ENCODE measurements at regions not wholly inside any gene's neighbourhood (a gene's known extent, or its start where the extent isn't known, plus 50 kb on each side); places are given as distances from the start of the nearest gene placed in this dataset.
"Not testable (repeated sequence)": the region's sequence is repeated elsewhere in the genome, so short reads cannot be mapped to it uniquely, and the experiment has no call there.

DNA sequence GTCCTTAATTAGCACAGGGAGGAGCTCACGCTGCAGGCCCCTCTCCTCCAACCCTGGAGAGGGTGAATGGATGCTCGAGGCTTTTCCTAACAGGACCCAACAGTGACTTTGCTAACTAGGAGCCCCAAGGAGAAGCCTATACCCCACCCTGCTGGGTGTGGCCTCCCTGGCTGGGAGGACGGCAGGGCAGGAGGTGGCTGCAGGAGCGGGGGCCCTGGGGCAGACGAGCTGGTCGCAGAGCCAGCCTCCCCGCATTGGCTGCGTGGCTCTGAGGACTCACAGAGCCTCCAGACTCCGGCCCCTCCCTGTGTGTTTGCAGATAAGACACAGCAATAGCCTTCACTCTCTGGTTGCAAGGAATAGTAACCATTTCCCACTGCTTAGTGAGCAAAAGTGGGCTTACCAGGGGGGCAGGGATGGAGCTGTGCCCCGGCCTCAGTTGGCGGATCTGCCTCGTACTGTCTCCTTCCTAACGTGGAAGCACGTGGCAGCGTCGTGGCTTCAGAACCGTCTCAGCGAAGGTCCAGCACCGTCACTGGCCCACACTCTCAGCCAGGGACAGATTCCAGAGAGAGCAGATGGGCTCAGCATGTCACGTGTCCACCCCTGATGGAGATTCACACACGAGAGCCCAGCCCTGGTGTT lies 1087.5 kb downstream of the BRD1 start:
- no peak for DNase-seq

DNA sequence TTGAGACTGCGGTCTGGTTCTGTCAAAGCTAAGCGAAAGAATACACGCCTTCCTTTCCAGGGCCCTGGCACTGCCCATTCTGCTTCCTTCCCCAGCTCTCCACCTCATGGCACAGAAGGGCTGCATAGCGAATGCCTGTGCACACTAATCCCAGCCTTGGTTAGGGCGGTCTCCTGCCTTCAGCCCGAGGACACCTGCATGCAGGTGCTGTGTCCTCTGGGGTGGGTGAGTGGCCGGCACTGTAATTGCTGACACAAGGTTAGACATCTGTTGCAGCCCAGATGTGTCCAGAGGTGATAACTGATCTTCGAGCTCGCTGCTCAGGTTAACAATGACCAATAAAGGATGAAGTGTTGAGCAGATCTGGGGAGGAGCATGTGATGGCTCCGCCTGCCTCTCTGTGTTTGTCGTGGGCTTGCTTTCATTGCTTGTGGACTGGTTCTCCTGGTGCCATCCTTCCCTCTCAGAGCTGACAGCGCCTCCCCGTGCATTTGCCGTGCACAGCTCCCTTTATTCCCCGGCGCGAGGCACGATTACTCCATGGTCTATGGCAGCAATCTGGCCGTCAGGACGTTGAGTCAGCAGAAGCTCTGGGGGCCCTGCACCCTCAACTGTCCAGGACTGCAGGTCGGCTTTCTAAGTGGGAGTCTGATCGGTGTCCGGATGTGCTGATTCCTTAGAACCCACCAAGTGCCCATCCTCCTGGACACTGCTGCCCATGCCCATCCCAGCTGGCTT lies 1088.2 kb downstream of the BRD1 start:
- no peak for DNase-seq

DNA sequence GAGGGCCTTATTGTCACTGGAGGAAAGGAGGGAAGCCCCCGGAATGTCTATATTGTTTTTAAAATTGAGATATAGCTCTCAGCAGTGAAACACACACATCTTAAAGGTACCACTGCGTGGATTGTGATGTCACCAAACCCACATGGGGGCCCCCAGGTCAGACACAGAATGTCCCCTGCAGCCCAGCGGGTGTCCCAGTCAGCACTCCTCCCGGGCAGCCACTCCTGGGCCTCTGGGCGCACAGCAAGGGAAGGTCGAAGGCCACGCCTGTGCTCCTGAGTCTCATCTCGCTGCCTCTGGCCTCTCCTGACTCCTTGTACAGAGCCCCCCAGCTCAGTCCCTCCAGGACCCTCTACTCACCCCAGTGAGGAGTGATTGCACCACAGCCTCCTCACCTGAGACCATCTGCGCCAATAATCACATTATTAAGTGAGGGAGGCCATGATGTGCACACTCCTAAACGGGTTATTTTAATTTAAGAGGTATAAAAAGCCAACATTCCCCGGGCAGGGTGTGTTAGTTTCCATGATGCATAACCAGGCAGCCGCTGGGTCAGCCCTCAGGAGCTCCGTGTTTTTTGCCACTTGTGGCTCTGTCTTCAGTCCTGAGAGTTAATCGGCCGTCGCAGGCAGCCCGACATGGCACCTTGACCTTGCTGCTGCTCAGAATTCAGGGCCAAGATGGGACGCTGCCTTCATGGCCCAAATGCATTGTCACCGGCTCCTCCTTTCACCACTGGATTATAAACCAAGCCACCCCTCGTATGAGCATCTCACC lies 1089.3 kb downstream of the BRD1 start:
- no peak for DNase-seq

DNA sequence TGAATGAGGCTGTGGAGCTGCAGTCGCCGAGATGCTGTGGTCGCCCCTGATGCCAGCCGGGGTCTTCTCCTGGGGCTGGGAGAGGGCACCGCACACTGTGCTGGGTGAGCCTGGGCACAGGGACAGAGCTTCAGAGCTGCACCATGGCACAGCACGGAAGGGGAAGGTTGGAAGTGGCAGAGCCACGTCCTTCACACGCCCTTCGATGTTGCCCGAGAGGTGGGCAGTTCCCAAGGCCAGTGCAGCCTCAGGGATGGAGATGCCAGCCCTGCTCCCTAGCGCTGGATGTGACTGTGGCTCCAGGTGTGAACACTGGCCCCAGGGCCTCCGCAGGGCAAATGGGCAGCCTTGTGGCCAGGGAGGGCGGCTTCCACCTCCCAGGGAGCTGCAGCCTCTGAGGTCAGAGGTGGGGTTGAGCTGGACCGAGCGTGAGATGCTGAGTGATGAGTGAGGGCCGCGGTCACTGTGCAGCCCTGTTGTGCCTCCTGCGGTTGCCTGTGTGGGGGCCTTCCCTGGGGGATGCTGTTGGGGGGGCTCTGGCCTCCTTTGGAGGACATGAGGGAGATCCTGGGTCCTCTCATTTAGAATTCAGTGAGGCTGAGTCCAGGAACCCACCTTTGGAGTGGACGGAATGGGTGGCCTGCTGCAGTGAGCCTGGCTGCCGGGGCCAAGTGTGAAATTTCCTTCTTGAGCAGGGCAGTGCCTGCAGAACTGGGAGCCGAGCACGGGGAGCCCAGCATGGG lies 1090.0 kb downstream of the BRD1 start:
- no peak for DNase-seq

DNA sequence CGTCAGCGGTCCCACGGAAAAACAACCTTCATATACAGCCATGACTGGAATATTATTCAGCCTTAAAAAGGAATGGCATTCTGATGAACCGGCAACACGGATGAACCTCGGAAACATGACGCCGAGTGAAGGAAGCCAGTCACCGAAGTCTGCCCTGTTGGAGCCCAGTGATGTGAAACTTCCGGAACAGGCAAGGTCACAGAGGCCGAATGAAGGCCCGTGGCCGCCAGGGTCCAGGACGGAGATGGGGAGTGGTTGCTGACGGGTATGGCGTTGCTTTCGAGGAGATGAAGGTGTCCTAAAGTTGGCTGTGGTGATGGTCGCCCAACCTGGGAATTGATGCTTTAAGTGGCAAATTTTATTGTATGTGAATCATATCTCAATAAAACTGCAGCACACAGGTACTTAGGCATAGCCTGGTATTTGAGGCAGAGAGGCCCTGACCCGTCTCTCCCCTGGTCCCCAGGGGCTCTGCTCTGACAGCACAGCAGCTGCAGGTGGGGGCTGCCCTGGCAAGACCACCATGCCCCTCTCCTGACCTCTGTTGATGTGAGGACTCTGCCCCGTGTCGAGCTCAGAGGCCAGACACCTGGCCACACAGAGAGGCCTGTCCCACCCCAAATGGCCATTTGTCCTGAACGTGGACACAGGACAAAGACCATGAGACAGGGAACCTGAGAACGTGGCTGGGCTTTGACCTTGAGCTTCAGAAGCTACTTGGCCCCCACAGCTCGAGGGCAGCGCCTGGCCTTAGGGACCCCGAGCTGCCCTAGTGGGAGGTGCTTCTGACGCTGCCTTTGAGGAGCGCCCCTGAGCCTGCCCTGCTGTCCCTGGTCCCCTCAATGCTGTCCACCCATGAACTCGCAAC lies 1090.8 kb downstream of the BRD1 start:
- DNase-seq: no peak

DNA sequence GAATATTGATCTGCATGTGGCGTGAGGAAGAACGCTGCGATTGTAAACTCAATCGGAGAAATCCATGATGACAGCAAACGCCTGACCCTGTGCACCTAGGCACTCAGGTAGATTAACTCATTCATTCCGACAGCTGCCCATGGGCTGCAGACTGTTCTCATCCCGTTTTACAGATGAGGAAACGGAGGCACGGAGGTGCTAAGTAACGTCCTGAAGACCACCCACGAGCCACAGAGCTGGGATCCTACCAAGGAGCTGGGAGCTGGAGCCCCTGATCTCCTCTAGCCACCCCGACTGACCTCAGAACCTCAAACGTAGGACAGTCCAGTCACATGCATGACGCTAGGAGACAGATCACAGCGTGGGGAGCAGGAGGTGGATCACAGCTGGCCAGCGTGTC lies 1092.7 kb downstream of the BRD1 start:
- DNase-seq: no peak

DNA sequence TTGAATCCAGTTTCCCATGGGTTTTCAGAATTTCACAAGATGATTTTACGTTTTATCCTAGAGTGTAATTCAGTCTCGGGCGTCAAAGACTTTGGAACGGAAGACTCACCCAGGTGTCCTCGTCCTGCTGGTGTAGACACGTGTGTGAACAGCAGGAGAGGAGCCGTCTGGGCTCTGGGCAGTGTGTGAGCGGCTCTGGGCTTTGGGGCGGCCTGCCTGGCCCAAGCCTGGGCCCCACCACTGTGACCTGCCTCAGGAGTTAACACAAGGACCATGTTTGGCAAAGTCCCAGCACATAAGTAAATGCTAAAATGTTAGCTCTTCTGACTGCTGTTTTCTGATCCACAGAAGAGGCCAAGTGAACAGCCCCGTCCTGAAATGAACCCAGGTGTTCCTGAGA lies 1093.3 kb downstream of the BRD1 start:
- DNase-seq: no peak

DNA sequence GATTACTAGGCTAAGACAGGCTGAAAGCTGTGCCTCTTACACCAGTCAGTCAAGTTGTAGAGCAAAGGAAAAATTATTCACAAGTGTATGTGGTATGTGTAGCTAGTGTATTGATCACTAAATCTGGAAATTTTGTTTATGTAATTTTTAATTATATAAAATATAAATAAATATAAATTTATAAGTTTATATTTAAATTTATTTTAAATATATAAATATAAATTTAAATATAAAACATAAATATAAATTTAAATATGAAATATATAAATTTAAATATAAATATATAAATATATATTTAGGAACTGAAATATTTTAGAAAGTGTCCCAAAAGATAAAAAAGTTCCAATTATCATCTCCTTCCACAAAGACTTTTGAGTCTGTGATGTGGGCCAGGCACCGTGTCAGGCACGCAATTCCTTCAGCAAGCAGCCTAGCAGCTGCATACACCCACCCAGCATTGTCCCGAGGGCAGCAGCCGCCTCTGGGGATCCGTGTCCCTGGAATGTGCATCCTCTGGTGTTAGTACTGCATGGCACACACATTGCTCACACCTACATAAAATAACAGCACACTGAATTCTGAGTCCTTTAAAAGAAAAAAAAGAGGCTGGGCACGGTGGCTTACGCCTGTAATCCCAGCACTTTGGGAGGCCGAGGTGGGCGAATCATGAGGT lies 1098.0 kb downstream of the BRD1 start:
- no peak for DNase-seq

DNA sequence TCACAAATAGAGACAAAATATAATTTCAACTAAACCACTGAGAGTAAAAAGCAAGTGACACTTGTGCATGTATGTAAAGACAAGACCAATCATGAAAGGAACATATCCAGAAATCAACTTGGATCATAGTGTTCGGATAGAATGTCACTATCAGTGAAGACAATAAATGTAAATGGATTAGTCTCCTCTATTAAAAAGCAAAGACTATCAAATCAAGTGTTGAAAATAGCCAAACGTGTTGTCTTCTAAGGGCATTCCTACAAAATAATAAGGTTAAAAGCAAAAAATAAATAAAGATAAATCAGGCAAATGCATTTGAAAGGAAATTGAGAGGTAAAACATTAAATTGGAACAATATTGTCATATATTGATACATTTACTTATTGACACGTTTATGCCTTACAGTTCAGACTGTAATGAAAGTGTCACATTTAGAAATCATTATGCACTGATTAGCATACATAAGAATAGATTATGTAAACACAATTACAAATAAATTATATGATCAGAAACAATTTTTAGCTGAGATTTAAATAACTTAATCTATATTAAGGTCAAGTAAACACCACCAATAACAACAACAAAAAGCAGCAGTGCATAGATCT lies 1100.1 kb downstream of the BRD1 start:
- DNase-seq: no peak

DNA sequence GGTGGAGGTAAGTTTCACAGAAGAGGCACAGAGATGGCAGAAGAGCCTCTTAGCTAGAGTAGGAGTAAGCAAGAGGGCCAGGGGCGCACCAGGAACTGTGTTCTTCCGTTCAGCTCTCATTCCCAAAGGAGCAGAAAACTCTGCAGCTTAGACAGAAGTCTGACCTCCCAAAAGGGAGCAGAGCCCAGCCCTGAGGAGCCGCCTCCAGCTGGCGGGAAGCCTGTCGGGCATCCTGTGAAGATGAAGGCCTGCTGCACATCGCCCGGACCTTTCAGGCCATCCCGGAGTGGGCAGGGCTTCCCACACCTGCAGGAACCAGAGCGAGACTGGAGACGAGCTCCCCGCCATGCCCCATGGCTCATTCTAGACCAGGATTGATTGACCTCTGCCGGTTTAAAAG lies 1102.8 kb downstream of the BRD1 start:
- no peak for DNase-seq

DNA sequence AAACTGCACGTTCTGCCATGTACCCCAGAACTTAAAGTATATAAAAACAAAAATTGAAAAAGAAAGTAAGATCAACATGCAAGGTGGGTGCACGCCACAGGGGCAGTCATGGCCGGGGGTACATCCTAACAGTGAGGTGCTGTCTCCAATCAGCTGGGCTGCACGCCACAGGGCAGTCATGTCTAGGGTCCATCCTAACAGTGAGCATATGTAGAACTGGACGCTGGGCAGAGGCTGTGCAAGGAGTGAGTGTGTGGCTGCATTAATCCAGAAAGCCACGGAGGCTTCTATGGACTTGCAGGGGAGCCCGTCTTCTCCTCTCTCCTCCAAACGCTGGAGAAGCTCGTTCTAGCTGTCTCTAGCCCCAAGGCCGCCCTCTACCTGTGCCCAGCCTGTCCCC lies 1105.0 kb downstream of the BRD1 start:
- DNase-seq: no peak

DNA sequence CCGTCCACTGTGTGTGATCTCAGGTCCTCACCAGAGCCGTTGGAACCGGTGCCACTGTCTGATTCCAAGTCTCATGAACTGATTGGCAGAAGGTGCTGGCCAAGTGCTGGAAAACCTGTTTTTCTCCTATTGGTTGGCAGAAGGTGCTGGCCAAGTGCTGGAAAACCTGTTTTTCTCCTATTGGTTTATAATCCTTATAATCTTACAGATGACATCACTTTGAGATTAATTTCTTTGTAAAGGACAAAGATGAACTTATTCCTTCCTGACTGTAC lies 1106.3 kb downstream of the BRD1 start:
- DNase-seq: no peak

DNA sequence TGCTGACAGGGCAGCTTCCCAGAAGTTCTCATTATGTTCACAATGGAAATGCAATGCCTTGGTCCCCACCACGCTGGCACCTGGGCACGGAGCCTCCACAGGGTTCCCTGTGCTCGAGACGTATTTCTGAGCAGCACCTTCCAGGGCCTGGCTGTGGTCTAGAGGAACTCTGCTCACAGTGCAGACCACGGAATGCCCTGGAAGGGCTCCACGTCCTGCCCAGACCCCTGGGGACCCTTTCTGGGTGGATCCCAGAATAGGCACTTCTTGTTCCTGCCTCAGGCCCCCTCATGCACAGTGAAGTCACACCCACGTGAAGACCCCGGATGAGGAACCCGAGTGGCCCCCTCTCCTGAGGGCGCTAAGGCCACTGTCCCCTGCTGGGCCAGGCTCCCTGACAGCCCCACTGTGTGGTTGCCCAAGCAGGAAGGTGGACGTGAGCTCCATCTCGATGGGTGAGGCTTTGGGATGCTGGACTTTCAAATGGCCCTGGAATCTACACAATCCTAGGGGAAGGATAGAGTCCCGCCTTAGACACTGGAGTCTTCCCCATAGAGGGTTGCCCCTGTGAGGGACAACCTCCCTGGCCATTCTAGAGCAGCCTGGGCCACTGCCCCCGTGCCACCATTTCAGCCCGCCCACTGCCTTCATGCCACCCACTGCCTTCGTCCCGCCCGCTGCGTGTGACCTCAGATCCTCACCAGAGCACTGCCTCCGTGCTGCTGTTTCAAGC lies 1106.8 kb downstream of the BRD1 start:
- DNase-seq: no peak

DNA sequence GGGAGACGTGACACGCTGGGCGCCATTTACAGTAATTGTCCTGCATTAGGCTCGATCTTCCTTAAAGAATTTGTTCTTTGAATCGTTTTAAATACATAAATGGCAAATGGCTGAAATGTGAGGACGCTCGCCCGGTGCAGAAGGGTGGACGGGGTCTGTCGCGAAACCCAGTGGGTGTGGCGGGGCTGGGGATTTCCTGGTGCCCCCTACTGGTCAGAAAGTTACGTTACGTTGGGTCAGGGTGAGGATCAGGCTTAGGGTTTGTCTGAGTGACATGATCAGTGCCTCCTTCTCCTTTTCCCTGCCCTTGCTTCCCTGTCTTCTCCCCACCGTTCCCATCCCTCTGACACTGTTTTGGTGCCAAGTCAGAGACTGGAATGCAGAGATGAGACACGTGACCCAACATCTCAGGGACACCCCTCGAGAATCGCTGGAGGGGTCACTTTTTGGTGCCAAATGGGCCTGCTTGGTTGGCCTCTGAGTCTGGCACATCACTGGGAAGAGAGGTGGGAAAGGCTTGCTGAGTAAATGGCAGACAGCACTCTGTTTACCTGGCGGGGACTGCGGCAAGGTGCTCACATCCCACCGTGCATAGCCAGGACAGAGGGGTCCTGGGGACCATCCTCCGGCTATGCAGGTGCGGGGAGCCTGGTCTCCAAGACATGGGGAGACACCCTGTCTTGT lies 1107.6 kb downstream of the BRD1 start:
- no peak for DNase-seq

DNA sequence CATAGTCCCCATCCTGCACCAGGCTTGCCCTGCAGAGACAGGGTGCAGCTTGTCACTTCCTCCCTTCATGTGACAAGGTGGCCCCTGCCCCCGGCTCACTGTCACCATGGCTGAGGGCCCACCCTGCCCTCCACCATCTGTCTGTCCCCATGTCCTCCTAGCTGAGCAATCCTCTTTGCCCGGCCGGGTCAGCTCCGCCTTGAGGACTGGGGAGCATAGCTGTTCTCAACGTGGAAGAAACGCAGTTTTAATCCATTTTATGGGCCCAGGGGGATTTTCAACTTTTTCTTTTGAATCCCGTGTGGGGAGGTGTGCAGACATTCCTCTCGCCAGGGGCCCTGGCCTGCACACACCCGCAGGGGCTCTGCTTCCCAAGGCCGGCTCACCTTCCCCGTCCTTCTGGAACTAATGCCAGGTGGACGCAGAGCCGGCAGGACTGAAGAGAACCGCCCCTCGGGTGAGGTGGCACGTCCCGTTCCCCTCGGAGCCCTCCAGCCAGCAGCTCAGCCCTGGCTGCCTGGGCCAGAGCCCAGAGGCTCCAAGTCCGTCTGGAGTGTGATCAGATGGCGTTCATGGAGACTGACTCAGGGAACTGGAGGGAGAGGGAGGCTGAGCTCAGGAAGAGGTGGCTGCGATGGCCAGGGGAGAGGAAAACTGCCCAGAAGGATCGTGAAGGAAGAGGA lies 1108.7 kb downstream of the BRD1 start:
- DNase-seq: no peak

DNA sequence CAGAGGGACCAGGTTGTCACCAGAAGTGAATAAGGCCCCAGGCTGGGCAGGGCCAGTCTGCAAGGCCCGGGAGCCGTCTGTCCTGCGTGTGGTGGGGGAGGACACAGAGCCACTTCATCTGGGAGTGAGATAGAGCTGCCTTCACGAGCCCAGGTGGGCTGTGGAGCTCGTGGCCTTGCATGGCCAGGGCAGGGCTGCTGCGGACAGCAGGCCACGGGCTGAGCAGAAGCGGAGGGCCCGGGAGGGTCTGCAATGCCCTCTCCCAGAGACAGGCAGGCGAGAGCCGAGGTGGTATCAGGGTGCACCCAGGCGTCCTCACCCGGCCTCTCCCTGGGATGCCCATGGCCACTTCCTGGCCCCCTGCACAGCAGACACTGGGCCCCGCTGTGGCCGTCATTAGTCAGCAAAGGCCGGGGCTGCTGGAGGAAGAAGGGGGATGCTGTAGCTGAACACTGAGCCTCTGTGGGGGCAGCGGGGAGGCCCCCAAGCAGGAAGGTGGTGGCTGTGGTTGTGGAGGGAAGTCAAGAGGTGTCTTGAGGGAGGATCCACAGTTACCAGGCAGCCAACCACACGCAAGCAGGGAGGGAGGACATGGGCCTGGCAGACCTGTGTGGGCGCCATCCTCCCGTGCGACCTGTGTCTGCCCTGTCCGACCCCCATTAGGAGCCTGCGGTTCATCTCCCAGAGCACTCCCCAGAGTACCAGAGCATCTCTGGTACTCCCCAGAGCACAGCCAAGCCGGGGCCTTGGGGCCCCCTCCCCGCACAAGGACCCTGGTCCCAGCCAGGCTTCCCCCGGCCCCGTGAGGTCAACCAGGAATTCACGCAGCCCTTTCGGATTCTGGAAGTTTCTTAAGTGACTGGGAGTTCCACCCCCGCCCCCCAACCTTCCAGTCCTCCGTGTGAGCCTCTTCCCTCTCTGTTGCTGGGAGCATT lies 1109.5 kb downstream of the BRD1 start:
- DNase-seq: no peak

DNA sequence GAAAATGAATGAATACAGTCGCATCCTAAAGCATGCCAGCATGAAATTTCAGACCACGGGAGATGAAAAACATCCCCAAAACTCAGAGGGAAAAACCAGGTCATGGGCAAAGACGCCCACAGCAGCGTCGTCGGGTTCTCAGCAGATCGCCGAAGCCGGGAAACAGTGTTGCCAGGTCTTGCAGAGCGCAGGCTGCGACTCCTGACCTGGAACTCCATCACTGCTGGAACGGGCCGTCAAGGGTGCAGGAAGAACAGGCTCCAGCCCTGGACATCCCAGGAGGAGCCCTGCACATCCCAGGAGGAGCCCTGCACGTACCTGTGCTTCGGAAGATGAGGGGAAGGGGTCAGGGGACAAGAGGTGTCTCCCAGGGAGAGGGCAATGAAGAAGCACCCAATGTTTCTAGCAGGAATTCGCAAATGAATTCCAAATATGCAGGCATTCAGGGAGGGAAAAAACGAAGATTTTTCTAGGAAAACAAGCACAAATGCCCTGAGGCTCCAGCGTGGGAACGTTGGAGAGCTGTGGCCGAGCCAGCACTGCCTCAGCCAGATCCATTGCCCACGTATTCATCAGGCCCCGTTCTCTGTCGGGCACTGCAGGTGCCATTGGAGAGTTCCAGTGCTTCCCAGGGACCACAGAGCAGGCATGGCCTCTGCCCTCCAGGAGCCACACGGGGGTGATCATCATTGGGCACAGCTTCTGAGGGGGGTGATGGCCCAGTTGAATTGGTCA lies 1110.4 kb downstream of the BRD1 start:
- DNase-seq: no peak

DNA sequence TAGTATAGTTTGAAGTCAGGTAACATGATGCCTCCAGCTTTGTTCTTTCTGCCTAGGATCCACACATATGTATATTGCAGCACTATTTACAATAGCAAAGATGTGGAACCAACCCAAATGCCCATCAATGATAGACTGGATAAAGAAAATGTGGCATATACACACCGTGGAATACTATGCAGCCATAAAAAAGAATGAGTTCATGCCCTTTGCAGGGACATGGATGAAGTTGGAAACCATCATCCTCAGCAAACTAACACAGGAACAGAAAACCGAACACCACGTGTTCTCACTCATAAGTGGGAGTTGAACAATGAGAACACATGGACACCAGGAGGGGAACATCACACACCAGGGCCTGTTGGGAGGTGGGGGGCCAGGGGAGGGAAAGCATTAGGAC lies 1111.5 kb downstream of the BRD1 start:
- not testable (repeated sequence) for DNase-seq
